DND-41 (cell line): ENCODE measurements at regions not wholly inside any gene's neighbourhood (a gene's known extent, or its start where the extent isn't known, plus 50 kb on each side); places are given as distances from the start of the nearest gene placed in this dataset.

Experiments used
- EZH2 ChIP-seq: IDR thresholded peaks from 3 replicates; pipeline ENCODE4 v1.6.1; 2012; ENCODE audit warnings: borderline replicate concordance, low read depth, mild to moderate bottlenecking, moderate library complexity, low read length, inconsistent platforms; ENCODE audit not compliant: severe bottlenecking
- TF ChIP-seq, protein P1 (sequence below): IDR thresholded peaks from 2 replicates; pipeline ENCODE4 v1.5.1; 2012; ENCODE audit warnings: borderline replicate concordance, low read length, moderate library complexity, mild to moderate bottlenecking; ENCODE audit not compliant: poor library complexity, severe bottlenecking; ENCODE audit errors: extremely low read depth

DNA sequence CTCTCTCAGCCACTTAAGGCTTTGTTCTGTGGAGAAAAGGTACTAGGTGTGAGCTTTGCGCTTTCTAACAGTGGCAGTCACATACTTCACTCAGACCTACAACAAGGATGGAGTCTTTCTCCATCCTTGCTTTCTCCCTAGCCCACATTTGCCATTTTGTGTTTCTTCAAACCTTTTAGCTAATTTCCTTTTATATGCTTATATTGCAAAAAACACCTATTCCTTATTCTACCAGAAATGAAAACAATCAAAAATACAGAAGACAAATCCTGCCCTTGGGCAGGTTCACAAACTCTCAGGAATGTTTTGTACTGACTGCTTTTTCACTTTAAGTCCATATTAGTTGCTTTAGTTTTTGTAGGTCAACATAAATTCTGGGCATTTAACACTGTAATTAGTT lies 914.2 kb downstream of the SQOR start:
- no peak for TF ChIP-seq EZH2
- TF ChIP-seq, protein P1, sequence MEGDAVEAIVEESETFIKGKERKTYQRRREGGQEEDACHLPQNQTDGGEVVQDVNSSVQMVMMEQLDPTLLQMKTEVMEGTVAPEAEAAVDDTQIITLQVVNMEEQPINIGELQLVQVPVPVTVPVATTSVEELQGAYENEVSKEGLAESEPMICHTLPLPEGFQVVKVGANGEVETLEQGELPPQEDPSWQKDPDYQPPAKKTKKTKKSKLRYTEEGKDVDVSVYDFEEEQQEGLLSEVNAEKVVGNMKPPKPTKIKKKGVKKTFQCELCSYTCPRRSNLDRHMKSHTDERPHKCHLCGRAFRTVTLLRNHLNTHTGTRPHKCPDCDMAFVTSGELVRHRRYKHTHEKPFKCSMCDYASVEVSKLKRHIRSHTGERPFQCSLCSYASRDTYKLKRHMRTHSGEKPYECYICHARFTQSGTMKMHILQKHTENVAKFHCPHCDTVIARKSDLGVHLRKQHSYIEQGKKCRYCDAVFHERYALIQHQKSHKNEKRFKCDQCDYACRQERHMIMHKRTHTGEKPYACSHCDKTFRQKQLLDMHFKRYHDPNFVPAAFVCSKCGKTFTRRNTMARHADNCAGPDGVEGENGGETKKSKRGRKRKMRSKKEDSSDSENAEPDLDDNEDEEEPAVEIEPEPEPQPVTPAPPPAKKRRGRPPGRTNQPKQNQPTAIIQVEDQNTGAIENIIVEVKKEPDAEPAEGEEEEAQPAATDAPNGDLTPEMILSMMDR: no peak
